GM18499 (cell line): ENCODE measurements at regions not wholly inside any gene's neighbourhood (a gene's known extent, or its start where the extent isn't known, plus 50 kb on each side); places are given as distances from the start of the nearest gene placed in this dataset.

Experiments
- ATAC-seq: cut with Tn5 transposase; IDR thresholded peaks from one replicate; pipeline ENCODE4 v1.9.1; 2021; ENCODE audit warnings: moderate number of reproducible peaks; ENCODE audit not compliant: insufficient read depth, unreplicated experiment

DNA sequence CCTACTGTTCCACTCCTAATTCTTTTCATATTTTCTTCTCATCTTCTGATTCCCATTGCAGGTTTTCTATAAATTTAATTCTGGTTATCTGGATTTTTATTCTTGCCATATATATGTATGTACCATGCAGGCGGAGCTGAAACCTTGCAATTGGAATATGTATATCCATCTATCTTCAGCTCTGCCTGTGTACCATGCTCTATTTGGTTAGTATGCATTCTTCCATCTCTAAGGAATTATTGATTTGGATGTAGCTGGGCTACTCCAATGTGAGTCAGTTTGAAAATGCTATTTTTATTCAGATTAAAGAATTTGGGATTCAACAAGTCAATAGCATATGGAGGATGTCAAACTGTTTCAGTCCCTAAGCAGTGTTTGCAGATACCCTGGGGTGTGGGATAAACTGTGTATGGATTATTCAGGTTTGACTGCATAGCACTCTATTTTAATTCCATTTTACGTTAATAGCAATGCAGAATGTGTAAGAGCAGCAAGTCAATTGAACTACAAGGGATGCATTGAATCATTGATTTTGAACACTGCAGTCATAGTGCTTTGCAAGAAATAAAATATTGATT, 528.1 kb upstream of the FZD8 start:
- ATAC-seq = no peak

DNA sequence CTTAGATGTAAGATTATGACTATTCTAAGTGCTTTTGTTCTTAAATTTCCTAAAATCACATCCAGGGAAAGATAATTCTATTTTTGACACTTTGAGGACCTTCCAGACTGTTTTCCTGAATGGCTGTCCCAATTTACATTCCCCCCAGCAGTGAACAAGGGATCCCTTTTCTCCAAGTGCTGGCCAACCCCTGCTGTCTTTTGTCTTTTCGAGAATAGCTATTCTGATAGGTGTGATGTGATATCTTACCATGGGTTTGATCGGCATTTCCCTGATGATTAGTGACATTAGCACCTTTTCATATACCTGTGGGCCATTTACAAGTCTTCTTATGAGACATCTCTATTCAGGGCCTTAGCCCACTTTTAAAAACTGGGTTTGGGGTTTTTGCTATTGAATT, 526.7 kb upstream of the FZD8 start:
- no peak for ATAC-seq

DNA sequence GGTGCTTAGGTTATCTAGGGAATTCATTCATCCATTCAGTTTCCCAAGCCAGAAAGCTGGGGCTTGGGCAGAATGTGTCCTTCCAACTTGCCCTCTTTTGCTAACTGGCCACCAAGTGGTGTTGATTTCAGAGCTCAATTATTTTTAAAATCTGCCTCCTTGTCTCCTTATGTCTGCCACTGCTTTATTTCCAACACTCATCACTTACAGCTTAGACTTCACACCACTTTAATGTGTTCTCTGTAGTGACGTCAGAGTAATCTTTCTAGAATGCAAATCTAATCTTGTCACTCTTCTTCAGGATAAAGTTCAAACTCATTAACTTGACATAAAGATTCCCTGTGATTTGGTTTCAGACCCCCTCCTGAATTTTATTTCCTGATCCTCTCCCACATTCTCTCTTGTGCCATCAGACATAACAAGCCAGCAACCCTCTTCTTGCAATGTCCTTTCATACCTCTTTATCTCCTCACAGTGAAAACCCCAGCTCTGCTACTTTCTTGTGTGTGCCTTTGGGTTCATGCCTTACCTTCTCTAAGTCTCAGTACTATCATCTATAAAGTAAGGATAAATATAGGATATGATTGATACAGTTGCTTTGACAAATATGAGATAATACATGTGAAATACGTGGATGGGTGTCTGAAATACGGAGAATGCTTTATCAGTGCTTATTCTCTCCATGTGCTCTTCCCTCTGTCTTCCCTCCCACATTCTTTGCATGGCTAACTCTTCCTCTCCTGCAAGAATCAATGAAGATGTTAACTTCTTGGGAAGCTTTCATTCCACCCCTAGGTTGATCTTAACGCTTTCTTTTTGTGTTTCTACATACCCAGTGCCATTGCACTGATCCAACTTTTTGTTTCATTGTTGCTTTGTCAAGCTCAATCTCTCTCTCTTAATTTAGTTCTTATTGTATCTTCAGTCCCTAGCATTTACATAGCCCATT, 522.7 kb upstream of the FZD8 start:
- ATAC-seq = no peak

DNA sequence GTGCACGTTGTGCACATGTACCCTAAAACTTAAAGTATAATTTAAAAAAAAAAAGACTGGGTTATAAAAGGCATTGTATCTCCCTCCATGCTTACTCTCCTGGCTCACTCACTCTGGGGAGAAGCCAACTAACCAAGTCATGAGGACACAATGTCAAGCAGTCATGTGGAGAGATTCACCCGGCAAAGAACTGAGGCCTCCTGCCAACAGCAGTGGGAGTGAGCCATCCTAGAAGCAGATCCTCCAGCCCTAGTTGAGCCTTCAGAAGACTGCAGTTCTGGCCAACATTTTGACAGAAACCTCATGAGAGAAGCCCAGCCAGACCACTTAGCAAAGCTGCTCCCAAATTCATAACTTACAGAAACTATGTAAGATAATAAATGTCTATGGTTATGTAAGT, 521.7 kb upstream of the FZD8 start:
- no peak for ATAC-seq

DNA sequence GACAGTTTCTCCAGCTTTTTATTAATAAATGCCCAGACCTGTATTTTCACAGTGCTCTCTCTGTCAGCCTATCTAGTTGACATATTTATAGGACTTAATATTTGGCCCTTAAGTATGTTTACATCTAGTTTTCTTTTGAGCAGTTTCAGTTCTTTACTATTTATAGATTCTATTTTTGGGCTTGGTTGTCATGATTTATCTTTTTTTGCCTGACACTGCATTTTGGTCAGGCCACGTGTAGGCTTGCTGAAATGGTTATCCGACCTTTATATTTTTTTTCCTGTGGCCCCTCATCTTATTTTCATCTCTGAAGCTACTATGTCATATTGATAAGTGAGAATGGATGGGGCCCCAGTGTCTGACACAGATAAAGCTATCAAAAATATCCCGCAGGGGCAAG, 515.4 kb upstream of the FZD8 start:
- ATAC-seq = no peak

GRCh38 chr10:36148207-36148606, 506.1 kb upstream of the FZD8 start:
- no peak for ATAC-seq

DNA sequence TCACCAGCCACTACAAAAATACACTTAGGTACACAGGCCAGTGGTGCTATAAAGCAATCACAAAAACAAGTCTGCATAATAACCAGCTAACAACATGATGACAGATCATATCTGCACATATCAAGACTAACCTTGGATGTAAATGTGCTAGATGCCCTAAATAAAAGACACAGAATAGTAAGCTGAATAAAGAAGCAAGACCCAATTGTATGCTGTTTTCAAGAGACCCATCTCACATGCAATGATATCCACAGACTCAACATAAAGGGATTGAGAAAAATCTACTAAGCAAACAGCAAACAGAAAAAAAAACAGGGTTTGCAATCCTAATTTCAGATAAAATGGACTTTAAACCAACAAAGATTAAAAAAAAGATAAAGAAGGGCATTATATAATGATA, 505.4 kb upstream of the FZD8 start:
- ATAC-seq = no peak

DNA sequence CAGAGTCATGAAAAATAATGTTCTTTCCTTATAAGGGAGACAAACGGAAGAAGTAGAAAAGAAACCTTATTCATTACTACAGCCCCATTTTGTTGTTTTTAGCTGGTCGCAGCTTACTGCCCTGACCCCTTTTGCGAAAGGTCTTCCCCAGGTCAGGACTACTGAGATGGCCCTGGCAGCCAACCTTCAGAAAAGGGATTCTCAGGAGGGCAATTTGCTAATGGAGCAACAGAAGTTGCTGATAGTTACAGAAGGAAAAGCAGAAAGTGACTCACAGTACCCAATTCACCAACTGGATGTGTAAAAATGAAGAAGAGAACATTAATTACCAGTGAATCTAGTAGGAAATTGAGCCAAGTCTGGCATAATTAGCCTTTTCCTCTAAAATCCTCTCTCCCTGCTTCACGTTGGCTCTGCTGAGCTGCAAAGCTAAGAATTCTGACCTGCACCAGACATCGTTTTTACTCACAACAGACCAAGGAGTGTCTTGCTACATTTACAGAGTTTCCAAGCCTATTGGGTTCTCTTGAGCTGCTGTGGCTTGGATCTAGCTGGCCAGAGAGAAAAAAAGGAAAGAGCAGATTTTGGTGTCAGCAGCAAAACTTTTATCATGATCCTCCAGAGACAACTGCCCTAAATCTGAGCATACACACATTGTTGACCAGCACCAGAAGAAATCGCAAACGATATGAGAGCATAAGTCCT, 499.9 kb upstream of the FZD8 start:
- no peak for ATAC-seq

- no peak for ATAC-seq
These were observed 487.0 kb upstream of the FZD8 start for GRCh38 chr10:36129051-36129450.

DNA sequence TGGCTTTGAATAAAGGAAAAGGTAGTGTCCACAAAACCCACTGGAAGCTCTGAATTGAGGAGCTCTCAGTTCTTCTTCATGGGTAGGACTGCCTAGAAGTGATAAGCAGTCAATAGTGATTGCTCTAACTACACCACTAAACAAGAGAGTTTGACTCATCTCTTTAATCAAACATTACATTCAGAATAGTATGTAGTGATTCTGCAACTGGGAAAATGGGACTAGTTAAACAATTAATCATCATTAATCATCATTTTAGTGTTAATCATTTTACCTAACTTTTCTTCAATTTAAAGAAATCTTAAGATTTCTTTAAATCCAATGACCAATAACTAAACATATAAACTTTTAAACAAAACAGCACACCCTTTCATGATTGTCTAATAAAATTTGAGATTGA, 484.0 kb upstream of the FZD8 start:
- no peak for ATAC-seq

DNA sequence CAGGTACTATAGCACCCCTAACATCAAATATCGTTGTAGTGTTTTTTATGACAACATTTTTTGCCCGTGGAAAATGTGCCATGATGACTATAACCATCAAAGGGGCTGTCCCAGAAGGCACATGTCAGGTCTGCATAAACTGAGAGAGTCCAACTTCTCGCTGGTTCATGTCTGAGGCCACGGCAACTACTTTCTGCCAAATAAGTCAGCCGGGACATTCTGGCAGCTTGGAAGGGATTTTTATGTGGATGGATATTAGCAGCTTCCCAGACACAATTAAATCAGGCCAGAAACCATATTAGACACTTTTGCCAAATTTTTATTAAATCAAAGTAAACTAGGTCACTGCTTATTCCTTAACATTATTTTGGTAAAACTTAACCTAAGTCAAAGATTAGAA, 477.4 kb upstream of the FZD8 start:
- ATAC-seq = no peak

- ATAC-seq = no peak
These were observed 476.2 kb upstream of the FZD8 start for GRCh38 chr10:36118314-36118713.

- ATAC-seq = no peak
These were observed 475.8 kb upstream of the FZD8 start for GRCh38 chr10:36117890-36118289.

- no peak for ATAC-seq
These were observed 475.1 kb upstream of the FZD8 start for GRCh38 chr10:36117231-36117630.

GRCh38 chr10:36116731-36117130, 474.6 kb upstream of the FZD8 start:
- ATAC-seq = no peak

GRCh38 chr10:36116040-36116439, 473.9 kb upstream of the FZD8 start:
- no peak for ATAC-seq

- no peak for ATAC-seq
These were observed 473.3 kb upstream of the FZD8 start for GRCh38 chr10:36115364-36115763.

DNA sequence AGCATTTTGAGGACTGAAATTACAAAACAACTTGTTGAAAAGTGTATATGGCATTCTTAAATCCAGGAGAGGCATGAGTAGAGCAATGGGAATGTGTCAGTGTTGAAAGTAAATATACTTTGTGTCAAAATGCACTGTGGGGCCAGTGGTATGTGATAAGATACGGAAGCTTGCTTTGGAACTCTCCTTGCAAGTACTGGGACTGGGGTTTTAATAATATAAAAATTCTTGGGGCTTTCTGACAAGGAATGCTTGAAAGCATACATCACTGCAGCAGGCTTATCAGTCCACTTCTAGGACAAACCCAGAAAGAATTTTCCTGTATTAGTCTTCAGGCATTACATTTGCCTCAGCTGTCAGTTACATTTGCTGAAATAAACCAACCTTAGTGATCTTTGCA, 472.8 kb upstream of the FZD8 start:
- ATAC-seq = no peak

- no peak for ATAC-seq
These were observed 472.0 kb upstream of the FZD8 start for GRCh38 chr10:36114141-36114540.

GRCh38 chr10:36111676-36112075, 469.6 kb upstream of the FZD8 start:
- ATAC-seq = no peak

- ATAC-seq = no peak
These were observed 468.0 kb upstream of the FZD8 start for GRCh38 chr10:36110097-36110496.
